K562 (cell line): ENCODE measurements at regions not wholly inside any gene's neighbourhood (a gene's known extent, or its start where the extent isn't known, plus 50 kb on each side); places are given as distances from the start of the nearest gene placed in this dataset.
A peak's percentile ranks its signal among the peaks of the same experiment; 100 is the strongest.

Experiments
- ATAC-seq: fragments of 200-7000 bp; cut with Tn5 transposase; 3 replicates; pipeline ENCODE4 v1.9.1; 2020; ENCODE audit warnings: moderate library complexity
- BruUV-seq: library from RNA; stranded (reverse); fragments of 400-500 nt; replicated peaks from 2 replicates; lab custom pipeline; 2021; lab: Mats Ljungman, UMichigan
- CTCF ChIA-PET: fragments of 300-600 bp; formaldehyde crosslinking; extraction: SDS; loops from one replicate; lab custom pipeline; 2021; ENCODE audit warnings: low intra/inter-chr PET ratio; lab: Yijun Ruan, JAX
- POLR2A ChIA-PET: fragments of 300-600, 350-650 bp; sonication (Branson Sonifier 250); formaldehyde crosslinking; extraction: SDS; loops from one replicate; lab custom pipeline; 2021; ENCODE audit warnings: antibody characterized with exemption, inconsistent platforms; lab: Yijun Ruan, JAX
- DNase-seq, 4 experiments: peaks; one replicate each; pipeline versions ENCODE4 v3.0.0 to v3.0.0-alpha.2; 2011 to 2018; ENCODE audit warnings: low spot score in 3 of 4, mixed read lengths in 3 of 4; ENCODE audit errors: extremely low read depth in 1 of 4
- FAIRE-seq: peaks from 2 replicates; lab custom pipeline; 2011; peaks lifted over from hg19 to GRCh38; lab: Jason Lieb, UNC
- H2AFZ ChIP-seq: 2 replicates; pipeline ENCODE4 v1.6.0; 2011; ENCODE audit warnings: low read depth, low read length, control low read depth, inconsistent platforms
- H3K27ac ChIP-seq: fragments of 200-600 bp; 3 replicates; pipeline ENCODE4 v1.8.0; 2011; ENCODE audit warnings: low read depth, mild to moderate bottlenecking, control low read depth, inconsistent platforms, low read length, moderate library complexity, mixed read lengths; ENCODE audit errors: extremely low read depth
- H3K27me3 ChIP-seq, 2 experiments: fragments of 300-600 bp in 1 of 2; 2 replicates in 1 of 2; 3 replicates in 1 of 2; pipeline versions ENCODE4 v1.6.0 to v1.8.0; 2011; ENCODE audit warnings: inconsistent platforms in 2 of 2, low read length in 2 of 2, mild to moderate bottlenecking in 1 of 2, mixed read lengths in 1 of 2, moderate library complexity in 1 of 2; ENCODE audit not compliant: control insufficient read depth in 2 of 2, insufficient read depth in 2 of 2
- H3K36me3 ChIP-seq: fragments of 300-600 bp; 3 replicates; pipeline ENCODE4 v1.8.0; 2011; ENCODE audit warnings: mild to moderate bottlenecking, low read length, inconsistent platforms; ENCODE audit not compliant: control insufficient read depth, insufficient read depth
- H3K4me1 ChIP-seq, 2 experiments: fragments of 200-600 bp in 1 of 2; replicated peaks in 1 of 2; 2 replicates in 1 of 2; 3 replicates in 1 of 2; pipeline versions ENCODE4 v1.5.1 to v1.8.0; 2011; ENCODE audit warnings: inconsistent platforms in 2 of 2, low read length in 2 of 2, mild to moderate bottlenecking in 1 of 2, mixed read lengths in 1 of 2, moderate library complexity in 1 of 2; ENCODE audit not compliant: control insufficient read depth in 2 of 2, insufficient read depth in 2 of 2
- H3K4me2 ChIP-seq: 2 replicates; pipeline ENCODE4 v1.6.1; 2011; ENCODE audit warnings: low read length, control low read depth, inconsistent platforms, mixed read lengths; ENCODE audit not compliant: insufficient read depth
- H3K4me3 ChIP-seq: fragments of 200-600 bp; sonication (generic), shearing (Covaris generic); 2 replicates; pipeline ENCODE4 v1.5.1; 2016; ENCODE audit warnings: control low read depth, inconsistent platforms
- H3K79me2 ChIP-seq: fragments of 200-600 bp; 3 replicates; pipeline ENCODE4 v1.8.0; 2011; ENCODE audit warnings: low read length, inconsistent platforms; ENCODE audit not compliant: control insufficient read depth, insufficient read depth
- H3K9ac ChIP-seq, 2 experiments: 2 replicates each; pipeline versions ENCODE4 v1.6.0 to v1.6.1; 2011; ENCODE audit warnings: low read depth in 2 of 2, low read length in 2 of 2, control low read depth in 1 of 2, inconsistent platforms in 1 of 2, mild to moderate bottlenecking in 1 of 2, mixed read lengths in 1 of 2; ENCODE audit not compliant: insufficient read depth in 1 of 2
- H3K9me1 ChIP-seq: one replicate; pipeline ENCODE4 v1.6.0; 2011; ENCODE audit warnings: inconsistent platforms, mild to moderate bottlenecking, low read length, moderate library complexity; ENCODE audit not compliant: control insufficient read depth, insufficient read depth
- H3K9me3 ChIP-seq: replicated peaks from 2 replicates; pipeline ENCODE4 v1.5.1; 2011; ENCODE audit warnings: low read depth, low read length, inconsistent platforms; ENCODE audit not compliant: control insufficient read depth, insufficient read depth
- H4K20me1 ChIP-seq: replicated peaks from 2 replicates; pipeline ENCODE4 v1.6.1; 2011; ENCODE audit warnings: low read length, inconsistent platforms, mixed read lengths; ENCODE audit not compliant: control insufficient read depth, insufficient read depth
- L3MBTL2 ChIP-seq: fragments of 450-650 bp; IDR thresholded peaks from 2 replicates; pipeline ENCODE4 v1.6.1; 2016; ENCODE audit warnings: mild to moderate bottlenecking, moderate library complexity
- ZNF324 ChIP-seq: fragments of 250-450 bp; sonication (Bioruptor Pico); IDR thresholded peaks from 2 replicates; pipeline ENCODE4 v1.4.0; 2020; ENCODE audit warnings: mild to moderate bottlenecking
- WGBS: fragments of 100-300 bp; shearing (Covaris generic); methylation state at CpG from one replicate; pipeline ENCODE4 v1.1.6; 2016; ENCODE audit warnings: low coverage, mixed read lengths; ENCODE audit not compliant: insufficient coverage; ENCODE audit errors: missing lambda C conversion rate; 5-methylcytosine and 5-hydroxymethylcytosine counted together
- in situ Hi-C: fragments of 300-500 bp; cut with MboI; formaldehyde crosslinking; loops from 4 replicates; pipeline ENCODE4 v1.15.0; 2018; ENCODE audit warnings: inconsistent platforms, mixed read lengths
- intact Hi-C: fragments of 100-400 bp; cut with micrococcal nuclease; formaldehyde crosslinking; loops from 2 replicates; pipeline ENCODE4 v1.14.2; 2022
- TF ChIP-seq, protein P1 (sequence below): sonication (generic); formaldehyde crosslinking; IDR thresholded peaks from 2 replicates; pipeline ENCODE4 v1.8.1; 2022; ENCODE audit warnings: missing genetic modification reagents
- TF ChIP-seq, protein P2 (sequence below): fragments of 450-650 bp; IDR thresholded peaks from 2 replicates; pipeline ENCODE4 v1.6.1; 2016; ENCODE audit warnings: mild to moderate bottlenecking, moderate library complexity
- TF ChIP-seq, protein P3 (sequence below), 2 experiments: fragments of 450-650 bp; conservative IDR thresholded peaks; 2 replicates each; pipeline ENCODE4 v1.6.1; 2017; ENCODE audit warnings: mild to moderate bottlenecking in 2 of 2, moderate library complexity in 2 of 2
- TF ChIP-seq, protein P4 (sequence below), 2 experiments: IDR thresholded peaks; 2 replicates each; pipeline ENCODE4 v1.6.1; 2011; ENCODE audit warnings: borderline replicate concordance in 1 of 2, control low read depth in 1 of 2, low read depth in 1 of 2, low read length in 1 of 2, mild to moderate bottlenecking in 1 of 2, mixed read lengths in 1 of 2, moderate library complexity in 1 of 2; ENCODE audit not compliant: insufficient read depth in 1 of 2, insufficient read length in 1 of 2, poor library complexity in 1 of 2, severe bottlenecking in 1 of 2; ENCODE audit errors: extremely low read depth in 1 of 2

DNA sequence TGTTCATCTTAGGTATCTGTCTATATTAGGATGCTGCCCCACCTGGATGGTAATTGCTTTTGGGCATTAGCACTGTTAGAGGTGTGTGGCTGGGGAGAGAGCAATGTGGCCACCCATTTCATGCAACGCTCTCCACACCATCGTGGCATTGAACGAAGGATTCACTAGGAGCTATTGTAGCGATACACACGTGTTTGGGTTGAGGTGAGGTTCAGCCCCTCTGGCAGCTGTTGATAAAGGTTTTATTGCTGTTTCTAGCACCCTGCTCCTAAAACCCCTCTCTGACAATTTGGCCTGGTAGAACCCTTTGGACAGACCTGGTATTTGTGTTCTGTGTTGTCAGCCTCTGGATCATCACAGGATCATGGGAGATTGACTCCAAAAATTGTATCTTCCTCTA lies 280.9 kb downstream of the PRL start:
- DNase-seq: peak in 1 of 4 experiments; percentile 46
- intact Hi-C loops (no loop called here), in situ Hi-C loops (no loop called here)
- Histone ChIP-seq H3K9ac (no peak overlapping the region), H3K4me1 (peaks cover 0 to 3% of the 10 kb centered on the region in 2 experiments; a peak in 2 of 5 replicates), H3K27me3 (no peaks in the 10 kb centered on the region), H3K4me3 (no peak overlapping the region), H2AFZ (peak overlapping the region; percentile 75), H3K79me2 (no peaks in the 10 kb centered on the region), H3K9me3 (no peaks in the 10 kb centered on the region), H3K36me3 (no peaks in the 10 kb centered on the region), H4K20me1 (no peaks in the 10 kb centered on the region), H3K4me2 (no peak overlapping the region), H3K27ac (no peak overlapping the region), H3K9me1 (no peaks in the 10 kb centered on the region)
- WGBS: 21% methylated on average over 5 of the region's 5 CpGs
- peak; percentile 58 for ATAC-seq
- FAIRE-seq: peak; percentile 15
- ChIA-PET POLR2A (interaction anchor here (1.1 to 2.3 kb wide), 2 partner anchors 10 to 13 kb away, joined by 3 to 12 read pairs; no protein-coding TSS in a partner anchor), CTCF (no interaction called here)
- no TSS peak for BruUV-seq
- TF ChIP-seq L3MBTL2: peak; percentile 25; the same call in 1 of the 2 replicates
- TF ChIP-seq, protein P1, sequence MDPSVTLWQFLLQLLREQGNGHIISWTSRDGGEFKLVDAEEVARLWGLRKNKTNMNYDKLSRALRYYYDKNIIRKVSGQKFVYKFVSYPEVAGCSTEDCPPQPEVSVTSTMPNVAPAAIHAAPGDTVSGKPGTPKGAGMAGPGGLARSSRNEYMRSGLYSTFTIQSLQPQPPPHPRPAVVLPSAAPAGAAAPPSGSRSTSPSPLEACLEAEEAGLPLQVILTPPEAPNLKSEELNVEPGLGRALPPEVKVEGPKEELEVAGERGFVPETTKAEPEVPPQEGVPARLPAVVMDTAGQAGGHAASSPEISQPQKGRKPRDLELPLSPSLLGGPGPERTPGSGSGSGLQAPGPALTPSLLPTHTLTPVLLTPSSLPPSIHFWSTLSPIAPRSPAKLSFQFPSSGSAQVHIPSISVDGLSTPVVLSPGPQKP (CRISPR knock-in tag): no peak
- TF ChIP-seq, protein P2, sequence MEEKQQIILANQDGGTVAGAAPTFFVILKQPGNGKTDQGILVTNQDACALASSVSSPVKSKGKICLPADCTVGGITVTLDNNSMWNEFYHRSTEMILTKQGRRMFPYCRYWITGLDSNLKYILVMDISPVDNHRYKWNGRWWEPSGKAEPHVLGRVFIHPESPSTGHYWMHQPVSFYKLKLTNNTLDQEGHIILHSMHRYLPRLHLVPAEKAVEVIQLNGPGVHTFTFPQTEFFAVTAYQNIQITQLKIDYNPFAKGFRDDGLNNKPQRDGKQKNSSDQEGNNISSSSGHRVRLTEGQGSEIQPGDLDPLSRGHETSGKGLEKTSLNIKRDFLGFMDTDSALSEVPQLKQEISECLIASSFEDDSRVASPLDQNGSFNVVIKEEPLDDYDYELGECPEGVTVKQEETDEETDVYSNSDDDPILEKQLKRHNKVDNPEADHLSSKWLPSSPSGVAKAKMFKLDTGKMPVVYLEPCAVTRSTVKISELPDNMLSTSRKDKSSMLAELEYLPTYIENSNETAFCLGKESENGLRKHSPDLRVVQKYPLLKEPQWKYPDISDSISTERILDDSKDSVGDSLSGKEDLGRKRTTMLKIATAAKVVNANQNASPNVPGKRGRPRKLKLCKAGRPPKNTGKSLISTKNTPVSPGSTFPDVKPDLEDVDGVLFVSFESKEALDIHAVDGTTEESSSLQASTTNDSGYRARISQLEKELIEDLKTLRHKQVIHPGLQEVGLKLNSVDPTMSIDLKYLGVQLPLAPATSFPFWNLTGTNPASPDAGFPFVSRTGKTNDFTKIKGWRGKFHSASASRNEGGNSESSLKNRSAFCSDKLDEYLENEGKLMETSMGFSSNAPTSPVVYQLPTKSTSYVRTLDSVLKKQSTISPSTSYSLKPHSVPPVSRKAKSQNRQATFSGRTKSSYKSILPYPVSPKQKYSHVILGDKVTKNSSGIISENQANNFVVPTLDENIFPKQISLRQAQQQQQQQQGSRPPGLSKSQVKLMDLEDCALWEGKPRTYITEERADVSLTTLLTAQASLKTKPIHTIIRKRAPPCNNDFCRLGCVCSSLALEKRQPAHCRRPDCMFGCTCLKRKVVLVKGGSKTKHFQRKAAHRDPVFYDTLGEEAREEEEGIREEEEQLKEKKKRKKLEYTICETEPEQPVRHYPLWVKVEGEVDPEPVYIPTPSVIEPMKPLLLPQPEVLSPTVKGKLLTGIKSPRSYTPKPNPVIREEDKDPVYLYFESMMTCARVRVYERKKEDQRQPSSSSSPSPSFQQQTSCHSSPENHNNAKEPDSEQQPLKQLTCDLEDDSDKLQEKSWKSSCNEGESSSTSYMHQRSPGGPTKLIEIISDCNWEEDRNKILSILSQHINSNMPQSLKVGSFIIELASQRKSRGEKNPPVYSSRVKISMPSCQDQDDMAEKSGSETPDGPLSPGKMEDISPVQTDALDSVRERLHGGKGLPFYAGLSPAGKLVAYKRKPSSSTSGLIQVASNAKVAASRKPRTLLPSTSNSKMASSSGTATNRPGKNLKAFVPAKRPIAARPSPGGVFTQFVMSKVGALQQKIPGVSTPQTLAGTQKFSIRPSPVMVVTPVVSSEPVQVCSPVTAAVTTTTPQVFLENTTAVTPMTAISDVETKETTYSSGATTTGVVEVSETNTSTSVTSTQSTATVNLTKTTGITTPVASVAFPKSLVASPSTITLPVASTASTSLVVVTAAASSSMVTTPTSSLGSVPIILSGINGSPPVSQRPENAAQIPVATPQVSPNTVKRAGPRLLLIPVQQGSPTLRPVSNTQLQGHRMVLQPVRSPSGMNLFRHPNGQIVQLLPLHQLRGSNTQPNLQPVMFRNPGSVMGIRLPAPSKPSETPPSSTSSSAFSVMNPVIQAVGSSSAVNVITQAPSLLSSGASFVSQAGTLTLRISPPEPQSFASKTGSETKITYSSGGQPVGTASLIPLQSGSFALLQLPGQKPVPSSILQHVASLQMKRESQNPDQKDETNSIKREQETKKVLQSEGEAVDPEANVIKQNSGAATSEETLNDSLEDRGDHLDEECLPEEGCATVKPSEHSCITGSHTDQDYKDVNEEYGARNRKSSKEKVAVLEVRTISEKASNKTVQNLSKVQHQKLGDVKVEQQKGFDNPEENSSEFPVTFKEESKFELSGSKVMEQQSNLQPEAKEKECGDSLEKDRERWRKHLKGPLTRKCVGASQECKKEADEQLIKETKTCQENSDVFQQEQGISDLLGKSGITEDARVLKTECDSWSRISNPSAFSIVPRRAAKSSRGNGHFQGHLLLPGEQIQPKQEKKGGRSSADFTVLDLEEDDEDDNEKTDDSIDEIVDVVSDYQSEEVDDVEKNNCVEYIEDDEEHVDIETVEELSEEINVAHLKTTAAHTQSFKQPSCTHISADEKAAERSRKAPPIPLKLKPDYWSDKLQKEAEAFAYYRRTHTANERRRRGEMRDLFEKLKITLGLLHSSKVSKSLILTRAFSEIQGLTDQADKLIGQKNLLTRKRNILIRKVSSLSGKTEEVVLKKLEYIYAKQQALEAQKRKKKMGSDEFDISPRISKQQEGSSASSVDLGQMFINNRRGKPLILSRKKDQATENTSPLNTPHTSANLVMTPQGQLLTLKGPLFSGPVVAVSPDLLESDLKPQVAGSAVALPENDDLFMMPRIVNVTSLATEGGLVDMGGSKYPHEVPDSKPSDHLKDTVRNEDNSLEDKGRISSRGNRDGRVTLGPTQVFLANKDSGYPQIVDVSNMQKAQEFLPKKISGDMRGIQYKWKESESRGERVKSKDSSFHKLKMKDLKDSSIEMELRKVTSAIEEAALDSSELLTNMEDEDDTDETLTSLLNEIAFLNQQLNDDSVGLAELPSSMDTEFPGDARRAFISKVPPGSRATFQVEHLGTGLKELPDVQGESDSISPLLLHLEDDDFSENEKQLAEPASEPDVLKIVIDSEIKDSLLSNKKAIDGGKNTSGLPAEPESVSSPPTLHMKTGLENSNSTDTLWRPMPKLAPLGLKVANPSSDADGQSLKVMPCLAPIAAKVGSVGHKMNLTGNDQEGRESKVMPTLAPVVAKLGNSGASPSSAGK: peak; percentile 43
- TF ChIP-seq, protein P3, sequence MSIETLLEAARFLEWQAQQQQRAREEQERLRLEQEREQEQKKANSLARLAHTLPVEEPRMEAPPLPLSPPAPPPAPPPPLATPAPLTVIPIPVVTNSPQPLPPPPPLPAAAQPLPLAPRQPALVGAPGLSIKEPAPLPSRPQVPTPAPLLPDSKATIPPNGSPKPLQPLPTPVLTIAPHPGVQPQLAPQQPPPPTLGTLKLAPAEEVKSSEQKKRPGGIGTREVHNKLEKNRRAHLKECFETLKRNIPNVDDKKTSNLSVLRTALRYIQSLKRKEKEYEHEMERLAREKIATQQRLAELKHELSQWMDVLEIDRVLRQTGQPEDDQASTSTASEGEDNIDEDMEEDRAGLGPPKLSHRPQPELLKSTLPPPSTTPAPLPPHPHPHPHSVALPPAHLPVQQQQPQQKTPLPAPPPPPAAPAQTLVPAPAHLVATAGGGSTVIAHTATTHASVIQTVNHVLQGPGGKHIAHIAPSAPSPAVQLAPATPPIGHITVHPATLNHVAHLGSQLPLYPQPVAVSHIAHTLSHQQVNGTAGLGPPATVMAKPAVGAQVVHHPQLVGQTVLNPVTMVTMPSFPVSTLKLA (conservative IDR thresholded peaks at IDR 0.05): 0 out of 4 replicates have a peak, but pooled peaks of 1 of the 2 experiments have one; percentile 17
- no peak for TF ChIP-seq ZNF324 (CRISPR knock-in tag)
- TF ChIP-seq, protein P4, sequence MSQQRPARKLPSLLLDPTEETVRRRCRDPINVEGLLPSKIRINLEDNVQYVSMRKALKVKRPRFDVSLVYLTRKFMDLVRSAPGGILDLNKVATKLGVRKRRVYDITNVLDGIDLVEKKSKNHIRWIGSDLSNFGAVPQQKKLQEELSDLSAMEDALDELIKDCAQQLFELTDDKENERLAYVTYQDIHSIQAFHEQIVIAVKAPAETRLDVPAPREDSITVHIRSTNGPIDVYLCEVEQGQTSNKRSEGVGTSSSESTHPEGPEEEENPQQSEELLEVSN (IDR thresholded peaks at IDR 0.05; ENCODE audit: borderline replicate concordance in 1 of 2, extremely low read depth in 1 of 2, insufficient read depth in 1 of 2, insufficient read length in 1 of 2, low read depth in 1 of 2, low read length in 1 of 2, poor library complexity in 1 of 2, severe bottlenecking in 1 of 2): peak in 1 of 2 experiments; percentile 46
